Mucosa of descending colon (tissue), 3 donors: ENCODE measurements at regions not wholly inside any gene's neighbourhood (a gene's known extent, or its start where the extent isn't known, plus 50 kb on each side); places are given as distances from the start of the nearest gene placed in this dataset.
A peak's percentile ranks its signal among the peaks of the same experiment; 100 is the strongest.
"Not testable (repeated sequence)": the region's sequence is repeated elsewhere in the genome, so short reads cannot be mapped to it uniquely, and the experiment has no call there.

ENCODE experiments used
- ATAC-seq: fragments of 200-7000 bp; cut with Tn5 transposase; one replicate; pipeline ENCODE4 v1.9.1; 2020; ENCODE audit warnings: mild to moderate bottlenecking, moderate library complexity
- DNase-seq, 3 donors: peaks; one replicate each; pipeline ENCODE4 v3.0.0-alpha.2; 2020
- H3K36me3 ChIP-seq: fragments of 200-600 bp; one replicate; pipeline ENCODE4 v1.8.0; 2021; ENCODE audit warnings: low read depth, mild to moderate bottlenecking
- H3K4me1 ChIP-seq: fragments of 200-600 bp; one replicate; pipeline ENCODE4 v1.8.0; 2021; ENCODE audit warnings: low read depth, mild to moderate bottlenecking
- H3K4me3 ChIP-seq: fragments of 200-600 bp; one replicate; pipeline ENCODE4 v1.8.0; 2021; ENCODE audit warnings: mild to moderate bottlenecking
- H3K9me3 ChIP-seq: fragments of 200-600 bp; one replicate; pipeline ENCODE4 v1.8.0; 2021; ENCODE audit warnings: mild to moderate bottlenecking
- intact Hi-C, 2 donors: fragments of 100-400 bp; cut with DNase I in 1 of 2; cut with micrococcal nuclease in 1 of 2; formaldehyde crosslinking; loops; one replicate each; pipeline versions ENCODE4 v1.11.0 to v1.11.1; 2022; cut with DNase I, micrococcal nuclease
- donor health status: DM: no; HTN: no; CAD: no; lungs with moderate emphysema.
- donor health status: DM: no; HTN: no; CAD: no.
- donor health status: DM: no; HTN: yes; CAD: no.

DNA sequence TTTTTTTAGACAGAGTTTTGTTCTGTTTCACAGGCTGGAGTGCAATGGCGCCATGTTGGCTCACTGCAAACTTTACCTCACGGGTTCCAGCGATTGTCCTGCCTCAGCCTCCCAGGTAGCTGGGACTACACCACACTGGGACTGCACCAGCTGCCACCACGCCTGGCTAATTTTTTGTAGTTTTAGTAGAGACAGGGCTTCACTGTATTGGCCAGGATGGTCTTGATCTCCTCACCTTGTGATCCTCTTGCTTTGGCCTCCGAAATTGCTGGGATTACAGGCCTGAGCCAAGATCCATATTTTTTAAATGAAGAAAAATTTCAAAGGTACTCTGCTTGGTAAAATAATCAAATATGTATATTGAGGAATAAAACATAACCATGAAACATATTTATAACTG lies 195.8 kb upstream of the TPTE start:
- H3K36me3 ChIP-seq, H3K4me3 ChIP-seq, H3K4me1 ChIP-seq, ATAC-seq, DNase-seq, intact Hi-C loops: not testable (repeated sequence)
- H3K9me3 ChIP-seq: peaks cover 50% of the 10 kb centered on the region

DNA sequence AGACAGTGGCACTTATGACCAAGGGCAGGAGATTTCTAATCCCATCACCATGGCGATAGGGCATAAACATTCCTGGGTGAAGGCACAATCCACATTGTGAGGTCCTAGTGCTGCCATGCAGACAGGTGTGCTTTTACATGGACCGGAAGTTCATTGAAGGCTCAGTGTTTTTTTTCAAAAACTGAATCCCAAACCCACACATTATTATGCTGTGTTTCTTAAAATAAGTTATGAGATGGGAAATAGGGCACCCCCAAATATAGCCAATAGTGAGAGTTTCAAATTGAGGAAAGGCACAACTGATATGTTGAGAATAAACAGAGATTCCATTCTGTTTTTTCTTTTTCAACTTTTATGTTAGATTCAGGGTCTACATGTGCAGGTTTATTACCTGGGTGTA lies 195.2 kb upstream of the TPTE start:
- H3K4me1 ChIP-seq, ATAC-seq, DNase-seq, intact Hi-C loops, H3K4me3 ChIP-seq, H3K36me3 ChIP-seq: not testable (repeated sequence)
- H3K9me3 ChIP-seq: peaks cover 56% of the 10 kb centered on the region

DNA sequence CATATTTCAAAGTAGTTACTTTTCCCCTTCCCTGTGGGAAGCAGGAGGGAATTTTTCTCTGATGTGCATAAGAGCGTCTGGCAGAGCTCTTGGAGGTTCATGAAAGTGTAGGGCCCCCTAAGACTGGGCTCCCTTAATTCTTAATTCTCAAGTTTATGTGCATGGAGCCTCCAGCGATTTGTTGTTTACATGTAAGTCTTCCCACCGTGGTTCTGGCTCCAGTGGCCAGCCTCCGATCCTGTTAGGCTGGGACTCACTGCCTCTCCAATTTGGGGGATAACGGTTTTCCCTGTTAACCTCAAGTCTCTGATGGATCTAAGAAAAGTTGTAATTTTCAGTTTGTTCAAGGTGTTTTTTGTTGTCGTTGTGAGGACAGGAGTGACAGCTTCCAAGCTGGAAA lies 192.7 kb upstream of the TPTE start:
- H3K9me3 ChIP-seq: peaks cover 79% of the 10 kb centered on the region
- intact Hi-C loops, H3K36me3 ChIP-seq, H3K4me1 ChIP-seq, DNase-seq, ATAC-seq, H3K4me3 ChIP-seq: not testable (repeated sequence)

DNA sequence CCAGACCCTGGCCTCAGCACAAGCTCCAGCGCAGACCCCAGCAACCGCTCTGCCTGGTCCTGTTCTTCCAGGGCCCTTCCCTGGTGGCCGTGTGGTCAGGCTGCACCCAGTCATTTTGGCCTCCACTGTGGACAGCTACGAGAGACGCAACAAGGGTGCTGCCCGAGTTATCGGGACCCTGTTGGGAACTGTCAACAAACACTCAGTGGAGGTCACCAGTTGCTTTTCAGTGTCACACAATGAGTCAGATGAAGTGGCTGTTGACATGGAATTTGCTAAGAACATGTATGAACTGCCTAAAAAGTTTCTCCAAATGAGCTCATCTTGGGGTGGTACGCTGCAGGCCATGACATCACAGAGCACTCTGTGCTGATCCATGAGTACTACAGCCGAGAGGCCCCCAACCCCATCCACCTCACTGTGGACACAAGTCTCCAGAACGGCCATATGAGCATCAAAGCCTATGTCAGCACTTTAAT lies 190.7 kb upstream of the TPTE start:
- DNase-seq: peak in 1 of 3 donors; percentile 67
- H3K4me1 ChIP-seq, H3K36me3 ChIP-seq, intact Hi-C loops, H3K4me3 ChIP-seq: not testable (repeated sequence)
- peak; percentile 45 for ATAC-seq
- peaks cover 84% of the 10 kb centered on the region for H3K9me3 ChIP-seq

DNA sequence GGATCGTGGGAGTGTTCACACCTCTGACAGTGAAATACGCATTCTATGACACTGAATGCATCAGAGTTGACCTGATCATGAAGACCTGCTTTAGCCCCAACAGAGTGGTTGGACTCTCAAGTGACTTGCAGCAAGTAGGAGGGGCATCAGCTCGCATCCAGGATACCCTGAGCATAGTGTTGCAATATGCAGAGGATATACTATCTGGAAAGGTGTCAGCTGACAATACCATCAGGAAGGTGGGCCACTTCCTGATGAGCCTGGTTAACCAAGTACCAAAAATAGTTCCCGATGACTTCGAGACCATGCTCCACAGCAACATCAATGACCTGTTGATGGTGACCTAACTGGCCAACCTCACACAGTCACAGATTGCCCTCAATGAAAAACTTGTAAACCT lies 190.2 kb upstream of the TPTE start:
- intact Hi-C loops, DNase-seq, H3K4me3 ChIP-seq, H3K36me3 ChIP-seq, H3K4me1 ChIP-seq: not testable (repeated sequence)
- ATAC-seq: peak; percentile 13
- H3K9me3 ChIP-seq: peaks cover 83% of the 10 kb centered on the region

DNA sequence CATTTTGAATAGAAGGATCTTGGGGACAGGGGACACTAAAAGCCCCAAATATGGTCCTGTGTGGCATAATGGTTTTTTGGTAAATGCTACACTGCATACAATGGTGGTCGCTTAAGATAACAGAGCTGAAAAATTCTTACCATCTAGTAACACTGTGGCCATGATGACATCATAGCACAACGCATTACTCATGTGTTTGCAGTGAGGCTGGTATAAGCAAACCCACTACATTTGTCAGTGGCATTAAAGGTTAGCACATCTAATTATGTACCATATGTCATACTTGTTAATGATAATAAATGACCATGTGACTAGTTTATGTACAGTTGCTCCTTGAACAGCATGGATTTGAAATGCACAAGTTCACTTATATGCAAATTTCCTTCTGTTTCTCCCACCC lies 188.4 kb upstream of the TPTE start:
- peaks cover 81% of the 10 kb centered on the region for H3K9me3 ChIP-seq
- peak; percentile 8 for ATAC-seq
- H3K36me3 ChIP-seq, H3K4me1 ChIP-seq, DNase-seq, intact Hi-C loops, H3K4me3 ChIP-seq: not testable (repeated sequence)

DNA sequence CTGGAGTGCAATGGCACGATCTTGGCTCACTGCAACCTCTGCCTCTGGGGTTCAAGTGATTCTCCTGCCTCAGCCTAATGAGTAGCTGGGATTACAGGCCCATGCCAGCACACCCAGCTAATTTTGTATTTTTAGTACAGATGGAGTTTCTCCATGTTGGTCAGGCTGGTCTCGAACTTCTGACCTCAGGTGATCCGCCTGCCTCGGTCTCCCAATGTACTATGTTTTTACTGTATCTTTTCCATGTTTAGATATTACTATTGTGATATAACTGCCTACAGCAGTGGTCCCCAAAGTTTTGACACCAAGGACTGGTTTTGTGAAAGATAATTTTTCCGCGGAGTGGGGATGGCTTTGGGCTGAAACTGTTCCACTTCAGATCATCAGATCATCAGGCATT lies 187.0 kb upstream of the TPTE start:
- H3K4me1 ChIP-seq, H3K4me3 ChIP-seq, intact Hi-C loops, H3K36me3 ChIP-seq, DNase-seq, ATAC-seq: not testable (repeated sequence)
- peaks cover 83% of the 10 kb centered on the region for H3K9me3 ChIP-seq

DNA sequence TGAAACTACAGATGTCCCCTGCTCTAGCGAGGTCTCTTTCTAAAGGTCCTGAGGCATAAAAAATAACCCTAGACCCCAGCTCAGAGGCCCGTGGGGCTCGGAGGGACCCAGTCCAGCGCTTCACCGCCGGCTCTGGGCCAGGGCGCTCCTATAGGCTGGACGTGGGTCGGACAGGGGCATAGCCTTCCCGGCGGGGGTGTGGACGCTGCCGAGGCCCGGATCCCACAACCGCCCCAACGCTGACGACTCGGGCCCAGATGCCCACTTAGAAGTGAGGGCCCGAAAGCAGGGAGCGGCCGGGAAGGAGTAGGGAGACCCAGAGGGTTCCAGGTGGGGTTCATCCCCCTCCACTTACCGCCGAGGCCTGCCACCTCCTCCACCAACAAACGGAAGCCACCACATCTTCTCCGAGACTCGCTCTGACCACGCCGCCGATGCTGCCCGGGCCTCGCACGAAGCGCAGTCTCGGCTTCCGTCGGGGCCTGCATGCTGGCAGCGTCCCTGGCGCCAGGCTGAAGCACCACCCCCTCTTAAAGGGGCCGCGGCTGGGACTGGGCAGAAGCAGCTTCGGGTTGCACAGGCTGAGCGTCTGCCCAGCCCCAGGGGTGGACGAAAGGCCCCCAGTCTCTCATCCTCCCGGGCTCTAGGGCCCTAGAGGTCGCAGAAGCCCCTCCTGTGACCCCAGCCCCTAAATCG lies 179.0 kb upstream of the TPTE start:
- H3K9me3 ChIP-seq: peaks cover 80% of the 10 kb centered on the region
- H3K4me3 ChIP-seq, H3K4me1 ChIP-seq, intact Hi-C loops, DNase-seq, H3K36me3 ChIP-seq: not testable (repeated sequence)
- peak; percentile 18 for ATAC-seq

DNA sequence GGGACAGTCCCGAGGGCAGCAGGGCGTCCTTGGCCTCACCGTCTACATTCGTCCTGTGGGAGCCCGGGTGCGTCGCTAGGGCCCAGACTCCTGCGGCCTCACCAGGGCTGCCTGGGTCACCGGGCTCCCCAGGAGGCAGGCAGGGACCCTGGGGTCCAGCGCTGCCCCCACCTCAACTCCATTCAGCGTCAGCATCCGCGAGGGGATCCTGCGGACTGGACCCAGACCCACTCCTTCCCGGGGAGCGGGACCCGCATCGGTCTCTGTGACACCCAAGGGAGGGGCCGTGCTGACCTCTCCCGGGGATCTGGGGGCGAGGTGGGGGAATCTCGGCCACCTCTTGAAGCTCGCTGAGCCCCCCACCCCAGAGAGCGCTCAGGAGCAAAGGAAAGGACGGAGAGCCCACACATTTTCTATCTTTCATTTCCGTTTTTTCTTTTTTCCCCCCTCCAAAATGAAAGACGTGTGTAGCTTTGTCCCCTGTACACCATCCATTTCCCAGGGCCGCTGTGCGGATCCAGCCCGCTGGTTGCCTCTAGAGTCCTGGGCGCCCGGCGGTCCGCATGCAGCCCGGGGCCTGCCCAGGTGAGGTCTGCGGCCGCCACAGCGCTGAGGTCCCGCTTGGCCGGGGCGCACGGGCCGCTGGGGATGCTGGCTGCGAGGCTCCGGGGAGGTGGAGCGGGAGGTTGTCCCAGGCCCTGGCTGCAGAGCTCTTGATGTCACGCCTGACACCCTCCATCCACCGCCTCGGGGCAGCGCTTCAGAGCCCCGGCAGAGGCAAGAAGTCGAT lies 178.0 kb upstream of the TPTE start:
- intact Hi-C loops, H3K4me3 ChIP-seq, H3K4me1 ChIP-seq, H3K36me3 ChIP-seq: not testable (repeated sequence)
- H3K9me3 ChIP-seq: peaks cover 79% of the 10 kb centered on the region
- DNase-seq (peak in 1 of 3 donors; percentile 73), ATAC-seq (peak; percentile 8)

DNA sequence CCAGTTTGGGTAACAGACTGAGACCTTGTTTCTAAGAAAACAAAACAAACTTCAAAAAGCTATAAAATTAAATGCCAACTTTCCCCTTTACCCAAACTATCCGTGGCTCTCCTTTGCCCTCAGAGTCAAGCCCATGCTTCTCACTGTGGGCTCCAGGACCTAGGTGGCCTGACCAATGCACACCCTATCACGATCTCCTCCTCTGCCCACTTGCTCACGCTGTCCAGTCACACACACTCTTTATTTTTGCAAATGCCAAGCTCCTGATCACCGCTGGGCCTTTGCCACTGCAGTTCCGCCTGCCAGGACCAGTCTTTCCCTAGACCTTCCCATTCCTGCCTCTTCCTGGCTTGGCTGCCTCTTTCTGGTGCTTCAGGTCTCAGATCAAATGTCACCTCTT lies 177.1 kb upstream of the TPTE start:
- peaks cover 79% of the 10 kb centered on the region for H3K9me3 ChIP-seq
- H3K4me3 ChIP-seq, H3K36me3 ChIP-seq, H3K4me1 ChIP-seq, intact Hi-C loops, DNase-seq: not testable (repeated sequence)
- peak; percentile 3 for ATAC-seq

DNA sequence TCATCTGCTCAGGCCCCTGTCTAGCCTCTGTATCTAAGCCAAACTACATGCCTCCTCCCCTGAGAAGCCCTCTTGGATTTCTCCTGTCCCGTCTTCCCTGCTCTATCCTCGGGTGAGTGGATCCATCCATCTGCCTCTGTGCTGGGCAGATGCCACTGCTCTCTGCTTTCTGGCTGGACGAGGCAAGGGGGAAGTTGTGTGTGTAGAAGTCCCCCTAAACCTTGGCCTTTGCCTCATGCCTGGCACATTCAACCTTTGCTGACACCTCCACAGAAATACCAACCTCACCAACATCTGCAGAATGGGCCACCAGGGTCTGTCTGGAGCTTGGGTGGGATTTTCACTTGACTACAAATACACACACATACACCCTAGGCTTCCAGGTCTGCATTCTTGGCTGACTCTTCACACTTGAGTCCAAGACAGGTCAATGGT lies 176.2 kb upstream of the TPTE start:
- H3K4me1 ChIP-seq, intact Hi-C loops, H3K36me3 ChIP-seq, H3K4me3 ChIP-seq, DNase-seq: not testable (repeated sequence)
- H3K9me3 ChIP-seq: peaks cover 79% of the 10 kb centered on the region
- peak; percentile 3 for ATAC-seq

DNA sequence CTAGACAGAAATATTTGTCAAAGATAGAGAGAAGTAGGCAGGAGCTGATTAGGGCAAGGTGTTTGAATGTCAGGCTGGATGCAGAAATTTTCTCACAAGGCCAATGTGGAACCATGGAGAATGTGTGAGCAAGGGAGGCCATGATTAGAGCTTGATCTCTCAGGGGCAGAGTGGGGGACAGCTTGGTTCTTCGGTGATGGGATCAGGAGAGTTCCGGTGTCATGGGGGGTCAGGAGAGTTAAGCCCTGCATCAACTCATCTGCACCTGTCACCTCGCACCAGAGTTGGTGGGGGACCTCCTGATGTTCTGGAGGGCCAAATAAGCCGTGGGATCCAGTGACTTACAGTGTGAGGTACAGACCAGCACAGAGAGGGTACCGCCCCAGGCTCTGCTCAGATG lies 175.1 kb upstream of the TPTE start:
- H3K4me1 ChIP-seq, H3K36me3 ChIP-seq, intact Hi-C loops, DNase-seq, H3K4me3 ChIP-seq: not testable (repeated sequence)
- peaks cover 78% of the 10 kb centered on the region for H3K9me3 ChIP-seq
- peak; percentile 5 for ATAC-seq

DNA sequence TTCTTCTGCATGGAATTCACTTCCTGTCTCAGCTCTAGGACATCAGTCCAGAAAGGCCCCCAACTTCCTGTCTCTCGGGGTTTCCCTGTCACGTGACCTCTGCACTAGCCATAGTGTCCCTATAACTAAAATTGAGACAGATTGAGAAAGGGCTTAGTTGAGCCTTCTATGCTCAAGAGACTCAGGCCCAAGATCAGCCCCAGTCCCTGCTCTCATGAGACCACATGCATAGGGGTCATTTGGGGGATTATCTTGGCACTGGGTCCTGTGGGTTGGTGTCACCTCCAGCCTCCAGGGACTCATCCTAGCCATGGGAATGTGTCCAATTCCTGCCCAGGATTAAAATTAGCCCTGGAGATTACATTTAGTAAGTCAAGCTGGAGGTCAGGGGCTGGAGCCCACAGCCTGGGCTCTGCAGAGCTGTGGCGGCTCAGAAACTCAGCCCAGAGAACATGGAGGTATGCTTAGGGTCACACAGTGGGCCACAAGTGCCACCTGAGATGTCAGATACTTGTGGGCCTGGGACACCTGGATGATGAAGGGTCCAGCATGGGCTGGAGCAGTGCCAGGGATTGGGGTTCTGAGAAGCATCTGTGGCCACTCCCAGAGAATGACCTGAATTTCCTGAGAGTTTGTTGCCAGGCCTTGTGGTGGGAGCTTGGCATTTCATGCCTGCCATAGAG lies 174.3 kb upstream of the TPTE start:
- DNase-seq, H3K4me3 ChIP-seq, intact Hi-C loops, H3K36me3 ChIP-seq, H3K4me1 ChIP-seq: not testable (repeated sequence)
- ATAC-seq: peak; percentile 12
- H3K9me3 ChIP-seq: peaks cover 77% of the 10 kb centered on the region

DNA sequence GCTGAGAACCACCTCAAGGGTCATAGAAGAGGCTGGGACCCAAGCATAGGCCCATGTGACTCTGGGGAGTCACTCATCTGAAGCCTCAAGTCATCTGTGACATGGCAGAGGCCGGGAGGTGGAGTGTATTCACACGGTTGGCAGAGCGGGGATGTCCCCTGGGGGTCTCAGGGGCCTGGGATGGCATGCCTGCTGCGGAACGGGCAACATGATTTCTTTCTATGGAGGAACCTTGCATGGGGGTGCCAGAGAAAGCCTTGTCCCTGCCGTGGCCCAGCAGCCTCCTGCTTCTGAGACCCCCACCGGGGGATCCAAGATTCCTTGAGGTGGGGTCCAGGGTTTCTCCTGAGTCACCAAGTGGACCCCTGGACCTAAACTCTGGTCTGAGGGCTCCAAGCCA lies 173.7 kb upstream of the TPTE start:
- ATAC-seq: peak; percentile 2
- H3K36me3 ChIP-seq, H3K4me1 ChIP-seq, intact Hi-C loops, H3K4me3 ChIP-seq: not testable (repeated sequence)
- H3K9me3 ChIP-seq: peaks cover 79% of the 10 kb centered on the region
- peak in 1 of 3 donors; percentile 64 for DNase-seq
